Pancreas (tissue), 10 donors: ENCODE measurements at regions not wholly inside any gene's neighbourhood (a gene's known extent, or its start where the extent isn't known, plus 50 kb on each side); places are given as distances from the start of the nearest gene placed in this dataset.

ENCODE experiments used
- ATAC-seq, 4 donors: fragments of 200-7000 bp; cut with Tn5 transposase; one replicate each; pipeline versions ENCODE4 v1.8.0 to v1.9.1; 2020; ENCODE audit warnings: mild to moderate bottlenecking in 4 of 4, moderate library complexity in 4 of 4
- DNase-seq, 6 donors: peaks; one replicate each; pipeline ENCODE4 v3.0.0-alpha.2; 2020
- FAIRE-seq: peaks from 2 replicates; lab custom pipeline; 2012; peaks lifted over from hg19 to GRCh38; lab: Jason Lieb, UNC
- H3K27ac ChIP-seq, 4 donors: fragments of 200-600 bp; sonication (generic); 1 replicate in 3 of 4; 2 replicates in 1 of 4; pipeline versions ENCODE4 v1.5.0 to v1.8.0; 2020
- H3K27me3 ChIP-seq, 4 donors: fragments of 200-600 bp; one replicate each; pipeline ENCODE4 v1.8.0; 2021
- H3K36me3 ChIP-seq, 3 donors: fragments of 200-600 bp; sonication (generic) in 1 of 3; one replicate each; pipeline versions ENCODE4 v1.5.0 to v1.8.0; 2020 to 2021
- H3K4me1 ChIP-seq, 3 donors: fragments of 200-600 bp; one replicate each; pipeline ENCODE4 v1.8.0; 2021
- H3K4me3 ChIP-seq, 4 donors: fragments of 200-600 bp; sonication (generic) in 2 of 4; one replicate each; pipeline versions ENCODE4 v1.5.0 to v1.8.0; 2020 to 2021
- H3K9me3 ChIP-seq, 4 donors: fragments of 200-600 bp; one replicate each; pipeline ENCODE4 v1.8.0; 2021
- WGBS, 2 donors: extraction: QIAGEN DNeasy Blood & Tissue Kit; methylation state at CpG; one replicate each; pipeline ENCODE4 v1.1.7; 2013; 5-methylcytosine and 5-hydroxymethylcytosine counted together
- intact Hi-C, 3 donors: fragments of 100-400 bp; cut with DNase I; formaldehyde crosslinking; loops; one replicate each; pipeline versions ENCODE4 v1.11.1 to v1.14.2; 2022
- TF ChIP-seq, protein P1 (sequence below), 4 donors: fragments of 200-600 bp; sonication (generic) in 3 of 4; IDR thresholded peaks; one replicate each; pipeline versions ENCODE4 v1.5.0 to v1.8.0; 2021; ENCODE audit warnings: antibody characterized with exemption in 4 of 4
- donor health status: healthy with polysubstance abuse.
- donor health status: DM: no; HTN: no; CAD: no; lungs with moderate emphysema.
- donor health status: DM: no; HTN: no; CAD: no.
- donor health status: control.
- donor health status: control.
- donor health status: Bipolar disorder and iron deficiency.
- donor health status: DM: yes; HTN: yes; CAD: no.
- donor health status: DM: no; HTN: no; CAD: no.
- donor health status: DM: no; HTN: no; CAD: no.
- donor health status: DM: yes; HTN: yes; CAD: no.

DNA sequence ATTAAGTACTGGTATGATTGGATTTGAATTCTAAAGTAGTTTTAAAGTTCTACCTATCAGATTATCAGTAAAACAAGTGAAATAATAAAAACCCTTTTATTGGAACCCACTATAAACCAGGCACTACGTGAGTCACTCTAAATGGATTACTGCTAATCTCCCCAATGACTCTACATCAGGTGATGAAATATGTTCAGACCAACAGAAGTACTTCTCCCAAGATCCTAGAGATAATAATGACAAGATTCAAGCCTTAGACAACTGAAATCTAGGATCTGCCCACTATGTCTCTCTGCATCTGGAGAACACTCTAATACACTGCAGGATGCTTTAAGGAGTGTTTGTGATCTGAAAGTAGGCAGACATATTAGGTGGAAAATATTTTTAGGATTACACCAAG is 652.1 kb upstream of the CHORDC1 start:
- no peaks in the 10 kb centered on the region for H3K36me3 ChIP-seq
- no peaks in the 10 kb centered on the region for H3K27me3 ChIP-seq
- intact Hi-C loops: no loop called here
- TF ChIP-seq, protein P1, sequence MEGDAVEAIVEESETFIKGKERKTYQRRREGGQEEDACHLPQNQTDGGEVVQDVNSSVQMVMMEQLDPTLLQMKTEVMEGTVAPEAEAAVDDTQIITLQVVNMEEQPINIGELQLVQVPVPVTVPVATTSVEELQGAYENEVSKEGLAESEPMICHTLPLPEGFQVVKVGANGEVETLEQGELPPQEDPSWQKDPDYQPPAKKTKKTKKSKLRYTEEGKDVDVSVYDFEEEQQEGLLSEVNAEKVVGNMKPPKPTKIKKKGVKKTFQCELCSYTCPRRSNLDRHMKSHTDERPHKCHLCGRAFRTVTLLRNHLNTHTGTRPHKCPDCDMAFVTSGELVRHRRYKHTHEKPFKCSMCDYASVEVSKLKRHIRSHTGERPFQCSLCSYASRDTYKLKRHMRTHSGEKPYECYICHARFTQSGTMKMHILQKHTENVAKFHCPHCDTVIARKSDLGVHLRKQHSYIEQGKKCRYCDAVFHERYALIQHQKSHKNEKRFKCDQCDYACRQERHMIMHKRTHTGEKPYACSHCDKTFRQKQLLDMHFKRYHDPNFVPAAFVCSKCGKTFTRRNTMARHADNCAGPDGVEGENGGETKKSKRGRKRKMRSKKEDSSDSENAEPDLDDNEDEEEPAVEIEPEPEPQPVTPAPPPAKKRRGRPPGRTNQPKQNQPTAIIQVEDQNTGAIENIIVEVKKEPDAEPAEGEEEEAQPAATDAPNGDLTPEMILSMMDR (IDR thresholded peaks at IDR 0.05): no peak
- WGBS, 2 donors: 42 to 61% methylated on average over 1 of the region's 1 CpG
- DNase-seq: no peak
- no peak overlapping the region for H3K27ac ChIP-seq
- no peaks in the 10 kb centered on the region for H3K9me3 ChIP-seq
- no peak for ATAC-seq
- no peaks in the 10 kb centered on the region for H3K4me1 ChIP-seq
- H3K4me3 ChIP-seq: no peak overlapping the region
- no peak for FAIRE-seq

DNA sequence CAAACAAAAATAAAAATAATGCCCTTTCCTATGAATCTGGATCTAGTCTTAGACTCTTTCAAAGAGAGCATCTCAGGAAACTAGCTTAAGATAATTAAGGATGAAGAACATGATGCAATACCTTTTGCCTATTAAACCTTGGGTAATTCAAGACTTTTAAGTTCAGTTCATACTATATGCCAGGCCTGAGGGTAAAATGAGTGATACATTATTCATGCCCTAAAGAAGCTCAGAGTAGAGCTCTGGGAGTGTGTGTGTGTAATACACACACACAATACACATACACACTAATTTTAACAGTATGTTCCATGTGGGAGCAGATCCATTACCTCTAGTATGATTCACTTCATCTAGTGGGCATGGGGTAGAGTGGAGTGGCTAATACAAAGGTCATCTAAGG is 651.4 kb upstream of the CHORDC1 start:
- FAIRE-seq: no peak
- no peak for DNase-seq
- Histone ChIP-seq H3K27me3 (no peaks in the 10 kb centered on the region), H3K36me3 (no peaks in the 10 kb centered on the region), H3K4me1 (no peaks in the 10 kb centered on the region), H3K9me3 (no peaks in the 10 kb centered on the region), H3K4me3 (no peak overlapping the region), H3K27ac (no peak overlapping the region)
- TF ChIP-seq, protein P1 (IDR thresholded peaks at IDR 0.05): no peak
- no peak for ATAC-seq
- intact Hi-C loops: no loop called here

DNA sequence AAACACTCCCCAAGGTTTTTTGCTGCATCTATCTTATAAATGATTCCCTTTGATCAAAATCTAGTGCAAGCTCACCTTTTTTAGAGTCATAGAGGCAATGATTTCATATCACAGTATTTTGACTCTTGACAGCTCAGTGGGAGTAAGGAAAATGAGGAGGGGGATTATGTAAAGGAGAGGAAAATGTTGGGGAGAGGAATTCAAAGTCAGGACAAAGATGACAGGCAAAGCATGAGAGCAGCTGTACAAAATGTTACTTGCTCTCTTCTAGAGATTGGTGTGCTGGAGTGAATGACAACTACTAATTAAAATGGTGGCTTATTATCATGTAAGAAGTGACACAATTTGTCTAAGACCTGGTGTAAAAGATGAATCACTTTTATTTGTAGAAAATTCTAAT is 644.6 kb upstream of the CHORDC1 start:
- no peaks in the 10 kb centered on the region for H3K9me3 ChIP-seq
- ATAC-seq (no peak), DNase-seq (no peak), FAIRE-seq (no peak)
- no peak overlapping the region for H3K4me3 ChIP-seq
- intact Hi-C loops: no loop called here
- no peak overlapping the region for H3K27ac ChIP-seq
- TF ChIP-seq, protein P1 (IDR thresholded peaks at IDR 0.05): no peak
- no peaks in the 10 kb centered on the region for H3K36me3 ChIP-seq
- H3K4me1 ChIP-seq: no peaks in the 10 kb centered on the region
- no peaks in the 10 kb centered on the region for H3K27me3 ChIP-seq

DNA sequence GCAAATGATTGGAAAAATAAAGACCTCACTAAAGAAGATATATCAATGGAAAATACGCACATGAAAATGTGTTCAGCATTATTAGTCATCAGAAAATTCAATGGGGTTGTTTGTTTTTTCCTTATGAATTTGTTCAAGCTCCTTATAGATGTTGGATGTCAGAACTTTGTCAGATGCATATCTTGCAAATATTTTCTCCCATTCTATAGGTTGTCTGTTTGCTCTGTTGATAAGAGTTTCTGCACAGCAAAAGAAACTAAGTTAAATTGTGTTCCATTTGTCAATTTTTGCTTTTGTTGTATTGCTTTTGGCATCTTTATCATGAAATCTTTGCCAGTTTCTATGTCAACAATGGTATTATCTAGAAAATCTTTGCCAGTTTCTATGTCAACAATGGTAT is 633.9 kb upstream of the CHORDC1 start:
- Histone ChIP-seq H3K4me1 (no peaks in the 10 kb centered on the region), H3K4me3 (no peak overlapping the region), H3K27me3 (no peaks in the 10 kb centered on the region), H3K9me3 (no peaks in the 10 kb centered on the region), H3K27ac (no peak overlapping the region), H3K36me3 (no peaks in the 10 kb centered on the region)
- ATAC-seq (no peak), DNase-seq (no peak), FAIRE-seq (no peak)
- TF ChIP-seq, protein P1 (IDR thresholded peaks at IDR 0.05): no peak
- intact Hi-C loops: no loop called here
- 52 to 55% methylated on average over 1 of the region's 1 CpG for WGBS, 2 donors

DNA sequence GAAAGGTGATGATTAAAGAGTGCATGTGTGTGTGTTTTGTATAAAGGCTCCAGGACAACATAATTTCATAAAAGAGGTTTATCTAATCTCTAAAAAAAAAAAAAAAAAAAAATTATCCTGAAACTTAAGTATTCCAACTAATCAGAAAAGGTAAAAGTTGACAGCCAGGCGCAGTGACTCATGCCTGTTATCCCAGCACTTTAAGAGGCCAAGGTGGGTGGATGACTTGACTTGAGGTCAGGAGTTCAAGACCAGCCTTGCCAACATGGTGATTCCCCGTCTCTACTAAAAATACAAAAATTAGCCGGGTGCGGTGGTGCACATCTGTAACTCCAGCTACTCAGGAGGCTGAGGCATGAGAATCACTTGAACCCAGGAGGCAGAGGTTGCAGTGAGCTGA is 632.7 kb upstream of the CHORDC1 start:
- no peaks in the 10 kb centered on the region for H3K27me3 ChIP-seq
- TF ChIP-seq, protein P1 (IDR thresholded peaks at IDR 0.05): no peak
- no peaks in the 10 kb centered on the region for H3K36me3 ChIP-seq
- ATAC-seq: no peak
- DNase-seq: no peak
- intact Hi-C loops: no loop called here
- no peaks in the 10 kb centered on the region for H3K4me1 ChIP-seq
- no peak for FAIRE-seq
- no peaks in the 10 kb centered on the region for H3K9me3 ChIP-seq
- WGBS, 2 donors: 67 to 83% methylated on average over 4 of the region's 4 CpGs
- no peak overlapping the region for H3K27ac ChIP-seq
- no peak overlapping the region for H3K4me3 ChIP-seq
